ENCODE measurements at regions not wholly inside any gene's neighbourhood (a gene's known extent, or its start where the extent isn't known, plus 50 kb on each side); places are given as distances from the start of the nearest gene placed in this dataset.

DNA sequence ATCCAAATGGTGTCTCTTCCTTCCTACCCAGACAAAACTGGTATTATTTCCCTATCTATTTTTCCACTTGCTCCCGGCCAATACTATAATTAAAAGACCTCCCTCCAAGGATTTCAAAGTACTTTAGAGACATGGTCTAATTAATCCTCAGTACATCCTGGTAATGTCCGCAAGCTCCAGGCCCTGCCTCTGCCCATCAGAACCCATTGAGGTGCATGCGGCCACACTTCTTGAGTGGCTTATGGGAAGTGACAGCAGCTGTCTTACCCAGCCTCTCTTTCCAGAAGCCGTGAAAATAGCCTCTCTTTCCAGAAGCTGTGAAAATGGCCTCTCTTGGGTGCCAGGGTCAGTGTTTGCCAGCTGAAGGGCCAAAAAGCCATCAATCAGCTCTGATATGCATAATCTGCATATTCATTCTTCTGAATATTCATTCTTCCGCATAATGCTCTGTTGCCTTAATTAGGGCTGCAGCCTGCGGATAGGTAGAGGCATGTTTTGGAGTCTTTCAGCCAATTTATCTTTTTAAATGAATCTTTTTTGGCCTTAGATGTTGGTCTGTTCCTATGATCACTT is 148.4 kb upstream of the TMTC4 start:
- ChIA-PET CTCF (no interaction called here), POLR2A (no interaction called here)

DNA sequence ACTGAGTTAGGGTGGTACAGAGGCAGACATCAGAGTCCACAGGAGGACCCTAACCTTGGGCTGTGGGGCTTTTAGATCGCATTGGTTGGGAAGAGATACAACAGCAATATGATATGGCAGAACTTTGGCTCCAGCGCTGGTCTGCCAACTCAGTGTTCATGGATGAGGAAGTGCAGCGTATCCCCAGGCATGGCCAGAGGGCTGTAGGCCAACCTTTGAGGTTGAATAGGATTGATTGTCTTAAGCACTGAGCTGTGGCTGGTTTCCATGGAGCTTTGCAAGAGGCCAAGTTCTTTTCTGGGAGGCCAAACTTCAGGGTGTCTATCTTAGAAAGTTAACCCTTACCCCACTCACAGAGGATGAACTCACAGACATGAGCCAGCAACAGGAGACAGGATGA is 144.1 kb upstream of the TMTC4 start:
- ChIA-PET POLR2A (no interaction called here), CTCF (no interaction called here)

DNA sequence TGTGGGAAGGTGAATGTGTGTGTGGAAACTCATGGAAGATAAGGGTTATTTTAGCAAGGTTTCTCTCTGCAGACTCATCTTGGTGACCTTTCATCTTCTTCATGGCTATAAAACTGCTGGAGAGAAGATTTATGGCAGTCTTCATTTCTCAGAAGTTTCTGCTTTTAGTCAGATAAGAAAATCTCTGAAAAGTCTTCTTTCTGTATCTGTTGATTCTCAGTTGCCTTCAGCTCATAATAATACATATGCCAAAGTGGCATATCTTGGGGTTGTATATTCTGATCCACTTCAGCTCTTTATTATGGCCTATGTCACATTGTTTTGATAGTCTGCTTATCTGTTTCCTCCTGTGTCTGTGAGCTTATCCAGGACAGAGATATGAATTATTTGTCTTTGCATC is 143.3 kb upstream of the TMTC4 start:
- CTCF ChIA-PET: no interaction called here
- POLR2A ChIA-PET: no interaction called here

DNA sequence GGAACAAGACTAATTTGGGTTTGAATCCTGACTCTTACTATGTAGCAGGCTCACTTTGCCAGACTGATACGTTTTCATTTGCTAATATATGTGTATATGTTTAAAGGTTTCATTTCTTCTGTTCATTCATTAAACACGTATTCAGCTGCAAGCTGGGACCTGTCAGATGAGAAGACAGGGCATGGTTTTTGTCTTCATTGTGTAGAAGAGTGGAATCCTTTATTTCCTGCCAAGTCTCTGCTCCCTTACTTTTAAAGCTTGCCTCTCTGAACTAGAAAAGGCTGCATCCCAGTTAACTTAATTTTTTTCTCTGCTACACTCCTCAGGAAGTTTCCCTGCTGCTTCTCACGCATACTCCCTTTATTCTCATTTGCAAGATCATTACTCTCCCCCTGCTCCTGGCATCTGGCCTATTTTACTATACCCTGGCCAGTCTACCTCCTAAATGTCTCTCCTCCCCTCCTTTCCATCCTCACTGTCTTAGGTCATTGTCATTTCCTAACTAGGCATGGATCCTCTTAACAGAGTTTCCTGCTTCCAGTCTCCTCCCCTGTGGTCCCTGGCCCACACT is 141.0 kb upstream of the TMTC4 start:
- ChIA-PET CTCF (no interaction called here), POLR2A (no interaction called here)

DNA sequence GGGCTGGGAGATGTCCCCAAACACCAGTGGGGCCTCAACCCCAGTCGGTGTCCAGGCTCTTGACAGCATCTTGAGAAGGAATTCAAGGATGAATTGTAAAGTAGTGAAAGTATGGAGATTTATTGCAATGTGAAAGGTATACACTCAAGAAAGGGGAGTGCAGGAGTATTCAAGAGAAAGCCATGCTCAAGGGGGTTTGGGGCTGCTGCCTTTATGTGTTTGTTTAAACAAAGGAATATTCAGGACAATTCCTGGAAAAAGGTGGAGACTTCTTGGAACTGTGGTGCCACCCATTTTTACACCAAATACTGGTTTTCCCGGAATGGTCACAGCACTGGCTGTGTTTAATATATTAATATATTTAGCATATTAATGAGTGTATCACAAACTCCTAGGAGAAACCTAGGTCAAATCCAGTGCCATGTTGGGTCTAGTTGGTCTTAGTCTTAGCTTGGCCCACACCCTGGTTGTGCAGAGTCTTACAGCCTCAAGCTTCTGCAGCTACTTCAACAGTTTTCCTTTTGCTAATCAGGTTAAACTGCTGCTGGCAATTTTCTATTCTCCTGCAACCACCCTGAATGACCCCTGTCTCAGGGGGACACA is 138.5 kb upstream of the TMTC4 start:
- ChIA-PET POLR2A (no interaction called here), CTCF (no interaction called here)

DNA sequence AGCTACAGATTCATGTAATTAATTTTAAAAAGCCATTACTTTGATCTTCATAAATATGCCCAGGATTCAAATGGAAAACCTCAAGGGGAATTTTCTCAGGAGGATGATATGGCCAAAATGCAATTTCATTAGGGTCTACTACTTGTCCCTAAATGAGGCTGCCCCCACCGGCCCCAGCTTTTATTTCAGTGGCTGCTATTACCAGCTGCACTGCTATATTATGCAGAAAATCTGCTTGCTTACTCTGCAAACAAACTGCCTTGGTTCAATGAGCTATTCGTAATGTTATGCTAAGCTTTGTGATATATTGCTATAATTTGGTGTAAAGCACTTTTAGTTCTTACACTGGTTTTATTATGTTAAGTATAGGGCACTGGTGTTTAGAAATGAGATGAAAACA is 137.3 kb upstream of the TMTC4 start:
- ChIA-PET POLR2A (no interaction called here), CTCF (no interaction called here)

DNA sequence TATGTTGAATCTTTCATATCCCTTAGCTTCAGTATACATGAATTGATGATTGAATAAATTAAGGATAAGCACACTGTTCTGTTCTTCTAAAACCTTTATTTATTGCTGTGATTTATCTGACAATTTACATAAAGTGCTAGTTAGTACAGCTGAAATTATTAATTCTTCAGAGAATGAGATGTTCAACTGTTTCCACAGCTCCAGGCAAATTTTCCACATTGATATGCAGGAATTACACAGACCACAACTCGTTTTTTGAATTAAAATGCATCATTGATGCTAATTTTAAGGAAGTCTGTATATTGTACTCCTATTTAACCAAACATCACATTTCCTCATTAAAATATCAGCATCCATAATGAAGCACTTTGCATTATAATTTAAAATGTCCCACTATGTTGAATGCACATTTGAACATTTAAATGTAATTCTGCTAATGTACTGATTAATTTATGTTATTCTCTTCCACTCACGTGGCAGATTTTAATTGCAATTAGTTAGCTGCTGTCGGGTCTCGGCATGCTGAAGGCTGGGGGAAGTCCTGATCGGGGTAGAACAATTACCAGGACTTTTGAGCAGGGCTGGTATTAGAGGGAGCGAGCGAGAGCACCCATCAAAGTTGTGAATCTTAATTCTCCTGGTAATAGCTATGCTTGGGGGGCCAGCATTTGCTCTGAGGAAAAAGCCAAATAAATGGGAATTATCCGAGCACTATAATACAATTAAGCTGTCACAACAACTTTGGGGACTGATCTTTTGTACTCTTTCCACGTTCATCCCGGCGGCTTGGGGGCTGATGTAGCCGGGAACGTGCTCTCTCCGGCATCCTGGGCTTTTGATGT is 136.7 kb upstream of the TMTC4 start:
- ChIA-PET CTCF (no interaction called here), POLR2A (no interaction called here)

DNA sequence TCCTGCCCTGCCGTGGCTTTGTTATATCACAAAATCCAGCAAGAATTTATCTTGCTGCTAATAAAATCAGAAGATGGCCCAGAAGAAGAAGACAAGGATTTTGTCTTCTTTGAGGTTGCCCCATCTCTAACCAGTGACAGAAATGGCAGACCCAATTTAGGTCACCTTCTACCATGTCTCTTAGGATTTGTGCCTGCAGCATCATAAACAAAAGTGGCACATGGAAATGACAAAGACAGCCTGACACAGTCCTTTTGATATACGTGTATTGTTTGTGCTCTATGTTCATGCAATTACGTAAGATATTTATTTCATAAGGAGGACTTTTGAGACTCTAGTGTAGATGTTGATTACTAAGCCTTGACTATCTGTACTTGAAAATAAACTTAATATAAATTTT is 135.9 kb upstream of the TMTC4 start:
- CTCF ChIA-PET: no interaction called here
- POLR2A ChIA-PET: no interaction called here

DNA sequence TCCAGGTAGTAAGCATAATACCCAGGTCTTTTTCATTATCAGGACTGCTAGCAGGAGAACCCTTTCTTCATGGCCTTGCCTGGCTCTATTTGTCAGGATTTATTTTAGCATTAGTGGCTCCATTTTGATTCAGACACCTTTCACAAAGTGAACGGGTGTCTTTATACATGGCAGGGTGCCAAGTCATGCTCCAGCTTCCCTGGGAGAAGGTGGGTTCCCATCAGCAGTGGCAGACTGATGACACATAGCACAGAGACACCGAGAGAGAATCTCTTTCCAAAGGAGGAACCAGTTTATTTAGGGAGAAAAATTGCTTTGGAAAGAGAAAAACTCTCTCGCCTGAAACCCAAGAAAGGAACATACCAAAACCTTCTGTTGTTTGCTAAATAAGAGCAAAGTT is 135.3 kb upstream of the TMTC4 start:
- POLR2A ChIA-PET: no interaction called here
- CTCF ChIA-PET: no interaction called here

DNA sequence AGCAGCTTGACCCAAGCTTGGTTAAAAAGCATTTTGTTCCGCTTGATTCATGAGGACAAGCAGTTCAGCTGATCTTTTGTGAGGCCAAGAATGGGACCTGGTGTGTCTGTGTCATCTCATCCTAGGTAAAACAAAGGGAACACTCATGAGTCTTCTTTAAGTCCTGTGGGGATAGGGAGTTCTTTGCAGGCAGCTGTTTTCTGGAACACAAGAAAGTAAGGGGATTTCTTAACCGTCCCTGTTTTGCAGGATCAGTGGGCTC is 134.5 kb upstream of the TMTC4 start:
- ChIA-PET POLR2A (no interaction called here), CTCF (no interaction called here)

DNA sequence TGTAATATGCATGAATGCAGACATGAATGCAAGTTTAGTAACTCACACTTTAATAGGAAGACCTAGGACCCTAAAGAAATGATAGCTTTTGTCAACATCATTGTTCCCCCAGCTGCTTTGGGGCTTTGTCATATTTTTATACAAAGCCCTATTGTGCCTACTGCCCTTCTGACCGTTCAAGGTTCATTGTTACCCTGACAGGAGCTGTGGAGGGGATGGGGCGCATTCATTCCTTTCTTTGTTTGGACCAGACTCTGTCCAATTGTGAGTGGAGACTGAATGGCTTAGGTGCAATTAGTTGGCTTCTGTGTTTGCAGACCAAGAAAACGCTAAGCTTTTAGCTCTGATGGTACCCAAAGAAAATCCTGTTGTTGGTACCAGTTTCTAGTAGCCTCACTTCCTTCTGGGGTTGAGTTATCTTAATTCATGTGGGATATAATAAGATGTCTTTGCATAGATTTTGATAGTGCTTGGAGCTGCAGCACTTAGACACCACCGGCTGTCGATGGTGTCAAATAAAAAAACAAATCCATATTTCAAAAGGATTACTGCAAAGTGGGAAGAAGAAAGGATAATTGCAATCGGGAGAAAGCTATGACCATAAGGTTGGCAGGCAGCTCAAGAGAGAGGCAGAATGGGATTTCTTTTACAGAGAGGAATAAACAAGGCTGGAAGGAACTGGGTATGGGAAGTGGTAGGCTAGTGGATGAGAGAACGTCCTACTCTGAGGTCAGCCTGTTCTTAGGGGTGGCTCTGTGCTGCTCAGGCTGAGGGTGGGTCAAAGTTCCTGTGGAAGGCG is 133.9 kb upstream of the TMTC4 start:
- ChIA-PET CTCF (no interaction called here), POLR2A (no interaction called here)

DNA sequence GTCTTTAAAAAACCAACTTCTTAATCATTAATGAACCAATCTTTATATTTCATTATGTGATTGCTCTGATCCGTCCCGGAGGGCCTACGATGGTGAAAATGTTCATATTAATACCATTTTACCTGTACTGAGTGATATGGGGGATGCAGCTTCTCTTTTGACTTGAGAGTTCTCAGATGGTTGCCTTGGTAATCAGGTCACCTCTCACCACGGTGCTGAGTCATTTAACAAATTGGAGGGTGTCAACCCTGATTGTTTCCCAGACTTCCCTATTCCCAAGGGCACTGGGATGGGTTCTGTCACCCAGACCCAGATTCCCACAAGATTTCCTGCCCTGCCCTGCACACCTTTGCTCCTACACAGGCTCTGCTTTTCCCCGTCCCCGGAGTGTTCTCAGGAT is 128.5 kb upstream of the TMTC4 start:
- ChIA-PET POLR2A (no interaction called here), CTCF (no interaction called here)

DNA sequence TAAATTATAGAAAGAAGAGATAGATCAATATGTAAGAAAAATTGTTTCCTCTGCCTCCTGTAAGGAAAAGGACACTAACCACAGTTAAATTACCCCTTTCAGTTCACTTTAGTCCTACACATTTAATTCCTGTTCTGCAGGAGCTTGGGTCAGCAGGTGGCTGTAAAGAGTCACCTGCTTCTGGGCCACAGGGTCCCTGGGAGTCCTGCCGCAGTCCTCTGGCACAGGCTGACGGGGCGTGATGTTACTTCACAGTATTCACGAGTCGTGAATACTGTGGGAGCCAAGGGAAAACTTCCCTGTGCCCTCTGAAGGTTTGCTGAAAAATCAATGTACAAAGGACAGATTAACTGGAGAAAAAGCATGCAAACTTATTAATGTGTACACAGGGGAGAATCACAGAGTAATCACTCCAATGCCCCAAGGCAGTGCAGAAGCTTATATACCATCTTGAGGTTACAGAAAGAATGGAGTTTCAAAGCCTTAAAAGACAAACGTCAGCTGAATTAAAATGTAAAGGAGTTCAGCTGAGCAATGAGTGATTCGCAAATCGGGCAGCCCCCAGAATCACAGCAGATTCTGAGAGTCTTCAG is 125.8 kb upstream of the TMTC4 start:
- POLR2A ChIA-PET: no interaction called here
- CTCF ChIA-PET: no interaction called here

DNA sequence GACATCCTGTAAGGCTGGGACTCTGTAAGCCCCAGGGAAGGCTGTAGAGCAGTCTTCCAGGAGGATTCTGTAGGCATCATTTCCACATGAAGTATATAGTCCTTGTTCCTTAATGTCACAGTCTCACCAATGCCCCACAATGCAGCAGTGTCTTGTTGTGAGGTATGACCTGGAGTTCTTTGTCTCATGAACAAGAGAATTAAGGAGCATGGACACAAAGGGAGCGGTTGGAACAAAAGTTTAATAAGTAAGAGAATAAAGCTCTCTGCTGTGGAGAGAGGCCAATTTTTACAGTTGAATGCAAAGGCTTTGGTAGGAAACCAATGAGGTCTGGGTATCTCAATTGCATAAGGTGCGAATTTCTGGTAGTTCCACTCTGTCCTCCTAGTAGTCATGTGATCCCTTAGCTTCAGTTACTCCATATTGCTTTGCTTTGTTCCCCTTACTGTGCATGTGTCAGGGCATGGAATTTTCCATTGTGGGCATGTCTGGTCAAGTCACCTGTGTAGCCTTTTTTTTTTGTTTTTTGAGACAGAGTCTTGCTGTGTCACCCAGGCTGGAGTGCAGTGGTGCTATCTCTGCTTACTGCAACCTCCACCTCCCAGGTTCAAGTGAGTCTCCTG is 124.3 kb upstream of the TMTC4 start:
- POLR2A ChIA-PET: no interaction called here
- CTCF ChIA-PET: no interaction called here

DNA sequence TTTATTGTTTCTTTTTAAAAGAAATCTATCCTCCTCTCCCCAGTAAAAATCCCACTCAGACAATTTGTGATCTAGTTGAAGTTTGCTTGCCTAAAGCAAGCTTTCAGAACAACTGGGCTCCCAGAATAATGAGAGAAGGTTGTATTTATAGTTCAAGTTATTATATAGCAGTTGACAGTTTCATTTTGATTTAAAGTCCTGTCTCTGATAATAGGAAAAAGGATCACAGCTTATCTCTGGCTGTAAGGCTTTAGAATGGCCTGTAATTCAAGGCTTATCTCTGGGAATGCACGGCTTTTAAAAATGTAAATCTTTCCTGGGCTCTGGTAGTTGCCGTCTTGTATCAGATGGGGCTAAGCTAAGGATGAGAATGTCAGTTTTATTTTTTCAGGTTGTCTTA is 123.3 kb upstream of the TMTC4 start:
- CTCF ChIA-PET: no interaction called here
- POLR2A ChIA-PET: no interaction called here

DNA sequence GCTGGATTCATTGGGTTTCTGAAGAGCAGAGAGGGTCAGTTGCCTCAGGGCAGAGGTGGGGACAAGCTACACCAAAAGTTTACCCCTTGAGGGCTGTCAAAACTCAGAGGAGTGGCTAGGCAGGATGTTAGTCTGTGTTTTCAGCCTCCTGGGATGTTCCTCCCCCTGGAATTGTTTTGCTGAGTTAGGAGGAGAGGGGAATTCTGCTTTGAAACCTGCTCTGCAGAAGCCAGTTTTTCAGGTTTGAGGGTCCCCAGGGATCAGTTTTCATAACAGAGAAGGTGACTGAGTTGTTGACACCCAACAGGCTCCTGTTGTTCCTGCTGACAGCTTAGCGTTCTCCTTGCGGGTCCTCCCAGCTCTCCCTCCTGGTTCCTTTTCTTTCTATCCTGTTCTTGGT is 121.9 kb upstream of the TMTC4 start:
- CTCF ChIA-PET: no interaction called here
- POLR2A ChIA-PET: no interaction called here

DNA sequence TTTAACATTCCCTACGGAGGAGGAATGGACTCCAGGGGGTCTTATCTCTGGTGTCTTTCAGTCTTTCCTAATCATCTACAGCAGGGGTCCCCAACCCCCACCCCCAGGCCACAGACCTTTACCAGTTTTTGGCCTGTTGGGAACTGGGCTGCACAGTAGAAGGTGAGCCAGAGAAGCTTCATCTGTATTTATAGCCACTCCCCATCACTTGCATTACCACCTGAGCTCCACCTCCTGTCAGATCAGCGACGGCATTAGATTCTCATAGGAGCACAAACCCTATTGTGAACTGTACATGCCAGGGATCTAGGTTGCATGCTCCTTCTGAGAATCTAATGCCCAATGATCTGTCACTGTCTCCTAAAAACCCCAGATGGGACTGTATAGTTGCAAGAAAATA is 120.0 kb upstream of the TMTC4 start:
- POLR2A ChIA-PET: no interaction called here
- CTCF ChIA-PET: no interaction called here

DNA sequence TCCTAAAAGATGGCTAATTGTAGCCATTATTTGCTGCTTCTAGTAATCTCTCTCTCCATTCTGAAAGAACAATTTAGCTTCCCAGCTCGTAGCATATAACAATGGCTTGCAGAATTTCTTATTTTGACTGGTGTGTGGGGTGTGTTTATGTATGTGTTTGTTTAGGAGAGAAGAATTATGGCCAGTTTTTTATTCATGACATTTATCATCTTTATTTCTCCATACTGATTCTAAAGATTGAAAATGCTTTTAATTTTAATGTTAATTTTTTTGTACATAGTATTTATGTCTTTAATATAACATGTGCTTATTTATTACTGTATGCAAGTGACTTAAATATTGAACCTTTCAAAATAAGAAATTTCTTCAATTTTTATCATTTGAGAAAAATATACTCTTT is 115.8 kb upstream of the TMTC4 start:
- ChIA-PET CTCF (no interaction called here), POLR2A (no interaction called here)

DNA sequence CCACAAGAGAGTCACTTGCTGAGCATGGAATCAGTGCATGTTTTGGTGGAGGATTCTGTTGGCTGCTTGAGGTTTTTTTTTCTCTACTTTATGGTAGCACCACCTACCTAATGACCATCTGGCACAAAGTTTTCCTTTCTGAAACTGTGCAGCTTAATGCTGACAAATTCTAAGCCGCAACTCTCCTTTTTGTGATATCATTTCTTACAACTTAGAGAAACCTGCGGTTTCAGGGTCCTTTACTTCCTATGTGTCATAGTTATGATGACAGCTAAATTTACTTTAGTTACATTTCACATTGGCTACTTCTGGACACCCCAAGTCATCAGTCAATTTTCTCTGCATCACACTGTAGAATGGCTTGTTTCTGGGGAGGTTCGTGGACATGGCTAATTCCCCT is 115.4 kb upstream of the TMTC4 start:
- ChIA-PET CTCF (no interaction called here), POLR2A (no interaction called here)

DNA sequence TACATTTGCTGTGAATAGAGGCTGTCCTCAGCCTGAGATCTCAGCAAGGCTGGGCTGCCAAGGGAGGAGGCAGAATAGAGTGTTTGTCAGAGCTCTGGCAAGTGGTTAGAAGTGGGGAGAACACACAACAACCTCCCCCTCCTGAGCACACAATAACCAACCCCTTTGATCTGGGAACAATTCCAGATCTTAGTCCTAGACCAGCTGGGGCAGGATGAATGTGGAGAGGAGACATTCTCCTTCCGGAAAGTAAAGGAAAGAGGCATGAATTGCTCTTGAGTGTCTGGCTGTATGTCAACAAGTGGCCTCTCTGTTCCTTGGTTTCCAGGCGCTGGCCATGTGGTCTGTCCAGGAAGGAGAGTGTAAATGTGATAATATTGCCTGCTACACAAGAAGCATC is 114.9 kb upstream of the TMTC4 start:
- CTCF ChIA-PET: no interaction called here

DNA sequence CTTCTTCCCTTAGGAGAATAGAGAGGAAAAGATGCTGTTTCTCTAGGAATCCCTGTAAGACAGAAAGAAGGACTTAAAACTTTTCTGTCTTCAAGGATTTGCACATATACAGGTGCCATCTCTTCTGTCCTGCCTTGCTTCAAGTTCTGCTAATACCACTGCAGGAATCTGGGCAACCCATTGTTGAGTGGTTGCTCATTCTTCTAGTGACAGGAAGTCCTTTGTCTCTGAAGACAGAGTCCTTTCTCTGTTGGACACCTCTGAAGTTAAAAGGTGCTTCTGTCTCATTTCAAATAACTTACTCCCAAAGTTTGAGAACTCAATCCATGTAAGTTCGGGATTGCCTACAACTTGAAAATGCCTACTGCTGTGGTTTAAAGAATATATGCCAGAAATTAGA is 114.4 kb upstream of the TMTC4 start:
- CTCF ChIA-PET: no interaction called here
- POLR2A ChIA-PET: no interaction called here

More for the DNA sequence above, 114.9 kb upstream of the TMTC4 start:
- POLR2A ChIA-PET: no interaction called here
